Germinal center (tissue), 1 donor: ENCODE measurements at regions not wholly inside any gene's neighbourhood (a gene's known extent, or its start where the extent isn't known, plus 50 kb on each side); places are given as distances from the start of the nearest gene placed in this dataset.

Experiments
- DNase-seq: peaks from one replicate; pipeline ENCODE4 v3.0.0; 2012; ENCODE audit warnings: mixed read lengths, low spot score

DNA sequence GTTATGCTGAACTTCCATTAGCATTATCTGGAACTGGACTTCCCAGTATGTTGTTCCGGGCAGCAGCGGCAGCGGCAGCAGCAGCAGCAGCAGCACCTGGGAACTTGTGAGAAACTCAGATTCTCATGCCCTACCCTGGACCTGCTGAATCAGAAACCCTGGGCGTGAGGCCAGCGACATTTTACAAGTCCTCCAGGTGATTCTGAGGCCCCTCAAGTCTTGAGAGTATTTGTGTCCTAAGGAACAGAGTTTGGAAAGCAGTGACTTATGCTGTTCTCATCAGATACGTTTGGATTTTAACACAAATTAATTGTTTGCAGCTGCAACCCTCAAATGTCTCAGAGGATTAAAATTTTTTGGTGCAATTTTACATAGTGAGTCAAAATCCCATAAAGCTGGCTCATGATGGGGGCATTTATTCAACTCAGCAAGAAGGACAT lies 157.2 kb upstream of the KAZN start:
- DNase-seq: no peak

DNA sequence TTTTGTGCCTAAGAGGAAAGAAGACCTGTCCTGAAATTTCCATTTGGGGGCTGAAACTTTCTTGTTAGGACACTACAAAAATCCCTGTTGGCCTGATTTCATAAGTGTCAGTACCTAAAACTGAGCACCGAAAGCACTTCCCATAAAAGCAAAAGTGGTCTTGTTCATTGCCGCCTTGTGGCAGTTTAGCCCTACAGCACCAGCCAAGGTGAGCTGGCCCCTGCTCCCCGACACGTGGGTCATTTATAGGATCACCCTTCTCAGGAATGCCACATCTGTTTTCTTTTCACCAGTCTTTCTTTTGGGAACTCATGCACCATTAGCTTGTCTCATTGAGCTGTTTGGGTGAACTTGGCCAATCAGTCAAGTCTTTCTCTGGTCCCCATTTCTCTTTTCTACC lies 155.8 kb upstream of the KAZN start:
- no peak for DNase-seq

DNA sequence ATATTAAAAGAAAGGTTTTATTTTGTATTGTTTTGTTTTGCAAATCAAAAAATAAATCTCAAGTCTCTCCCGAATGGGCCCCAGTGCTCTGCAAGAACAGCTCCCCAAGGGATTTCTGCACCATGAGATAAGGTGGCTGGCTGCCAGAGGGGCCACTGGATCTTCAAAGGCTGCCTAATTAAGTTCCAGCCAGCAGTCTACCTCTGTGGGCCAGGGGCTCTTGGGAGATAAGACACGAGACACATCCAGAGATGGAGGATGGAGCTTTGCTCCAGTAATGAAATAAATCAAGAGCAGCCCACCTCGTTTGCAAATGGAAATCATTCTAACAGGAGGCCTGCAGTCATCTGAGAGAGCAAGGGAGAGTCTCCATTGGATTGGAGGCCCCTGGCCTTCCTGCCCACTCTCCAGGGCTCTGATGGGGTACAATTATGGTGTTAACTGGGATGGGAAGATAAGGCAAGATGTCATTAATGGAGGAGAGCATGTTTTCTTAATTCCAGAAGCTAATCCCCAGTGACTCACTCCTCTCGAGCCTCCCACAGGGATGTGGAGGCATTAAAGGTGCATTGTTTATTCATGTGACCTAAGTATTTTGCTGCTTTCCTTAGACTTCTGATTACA lies 155.2 kb upstream of the KAZN start:
- no peak for DNase-seq

DNA sequence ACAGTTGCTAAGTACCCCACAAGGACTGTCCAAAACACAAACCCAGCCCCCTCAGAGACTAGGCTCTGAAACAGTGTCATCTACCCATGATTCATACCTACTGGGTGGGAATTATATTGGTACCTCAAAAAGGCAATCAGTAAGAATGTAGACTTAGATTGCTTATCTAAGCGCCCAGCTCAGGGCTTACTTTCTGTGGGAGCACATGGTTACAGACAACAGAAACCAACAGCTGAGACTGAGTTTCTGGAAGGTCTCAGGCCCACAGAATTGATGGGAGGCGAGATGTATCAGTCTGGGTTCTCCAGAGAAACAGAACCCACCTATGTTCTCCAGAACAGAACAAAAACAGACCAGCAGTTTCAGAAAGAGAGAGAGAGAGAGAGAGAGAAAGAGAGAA lies 147.3 kb upstream of the KAZN start:
- DNase-seq: no peak

DNA sequence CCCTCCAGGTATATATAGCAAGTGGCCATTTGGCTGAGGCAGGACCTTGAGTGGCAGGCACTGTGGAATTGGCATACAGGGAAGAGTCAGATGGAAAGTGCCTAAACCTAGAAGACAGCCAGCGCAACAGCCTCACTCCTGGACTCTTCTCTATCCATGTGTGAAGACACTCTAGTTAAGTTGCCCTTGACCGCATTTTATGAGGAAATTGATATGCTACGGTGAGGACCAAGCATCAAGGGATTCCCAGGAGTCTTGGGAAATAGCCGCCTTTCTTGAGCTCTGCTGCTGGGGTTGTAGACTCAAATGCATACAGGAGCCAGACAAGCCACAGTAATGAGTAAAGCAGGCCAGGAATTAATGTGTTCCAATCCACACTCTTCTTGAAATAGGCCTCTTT lies 145.9 kb upstream of the KAZN start:
- no peak for DNase-seq

DNA sequence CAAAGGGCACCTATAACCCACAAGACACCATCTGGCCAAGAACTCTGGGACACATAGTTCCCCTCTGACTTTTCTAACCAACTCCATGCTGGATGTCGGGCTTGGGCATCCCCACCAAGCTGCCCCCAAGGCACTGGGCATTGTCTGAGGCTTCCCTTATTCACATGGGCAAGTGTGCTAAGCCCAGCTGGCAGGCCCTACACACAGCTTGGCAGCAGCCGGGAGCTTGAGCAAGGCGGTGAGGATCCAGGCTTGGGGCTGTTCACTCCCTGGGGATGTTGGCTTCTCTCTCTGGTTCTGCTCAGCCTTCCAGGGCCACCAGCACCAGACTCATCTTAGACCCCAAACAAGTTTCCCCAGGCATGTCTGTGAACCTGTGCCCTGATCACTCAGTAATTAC lies 138.3 kb upstream of the KAZN start:
- DNase-seq: no peak

DNA sequence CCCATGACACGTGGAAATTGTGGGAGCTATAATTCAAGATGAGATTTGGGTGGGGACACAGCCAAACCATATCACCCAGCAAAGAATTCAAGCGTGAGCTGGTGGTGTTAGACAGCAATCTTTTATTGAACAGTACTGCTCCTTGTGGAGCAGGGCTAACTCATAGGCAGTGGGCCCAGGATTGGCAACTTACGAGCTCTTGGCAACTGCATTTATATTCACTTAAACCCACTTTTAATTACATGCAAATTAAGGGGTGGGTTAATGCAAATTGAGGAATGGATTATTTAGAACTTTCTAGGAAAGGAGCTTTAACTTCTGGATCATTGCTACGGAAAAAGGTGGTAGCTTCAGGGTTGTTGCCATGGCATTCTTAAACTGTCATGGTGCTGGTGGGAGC lies 135.6 kb upstream of the KAZN start:
- DNase-seq: no peak

DNA sequence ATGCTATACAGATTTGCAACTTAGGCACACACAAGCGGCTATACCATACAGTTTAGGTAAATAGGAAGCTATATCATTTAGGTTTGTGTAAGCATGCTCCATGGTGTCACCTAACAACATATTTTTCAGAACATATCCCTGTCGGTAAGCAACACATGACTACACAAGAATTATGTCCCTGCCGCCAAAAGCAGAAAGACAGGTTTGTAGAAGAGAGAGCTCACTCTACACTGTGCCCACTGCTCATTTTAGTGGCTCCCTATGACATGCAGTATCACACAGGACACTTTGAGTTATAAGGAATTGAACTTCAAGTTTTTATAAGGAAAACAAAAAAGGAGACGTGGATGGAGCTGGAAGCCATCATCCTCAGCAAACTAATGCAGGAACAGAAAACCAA lies 132.5 kb upstream of the KAZN start:
- DNase-seq: no peak

DNA sequence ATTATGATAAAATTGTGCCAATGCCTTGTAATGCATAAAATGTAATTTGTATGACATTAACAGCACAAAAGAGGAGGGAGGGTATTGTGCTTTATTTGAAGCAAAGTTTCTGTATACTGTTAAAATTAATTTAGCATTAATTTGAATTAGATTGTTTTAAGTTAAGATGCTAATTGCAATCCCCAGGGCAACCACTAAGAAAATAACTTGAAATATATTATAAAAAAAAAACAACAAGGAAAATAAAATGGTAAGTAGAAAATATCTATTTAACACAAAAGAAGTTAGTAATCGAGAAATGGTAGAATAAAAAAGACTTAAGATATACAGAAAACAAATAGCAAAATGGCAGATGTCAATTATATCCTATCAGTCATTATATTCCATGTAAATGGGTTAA lies 131.4 kb upstream of the KAZN start:
- no peak for DNase-seq

DNA sequence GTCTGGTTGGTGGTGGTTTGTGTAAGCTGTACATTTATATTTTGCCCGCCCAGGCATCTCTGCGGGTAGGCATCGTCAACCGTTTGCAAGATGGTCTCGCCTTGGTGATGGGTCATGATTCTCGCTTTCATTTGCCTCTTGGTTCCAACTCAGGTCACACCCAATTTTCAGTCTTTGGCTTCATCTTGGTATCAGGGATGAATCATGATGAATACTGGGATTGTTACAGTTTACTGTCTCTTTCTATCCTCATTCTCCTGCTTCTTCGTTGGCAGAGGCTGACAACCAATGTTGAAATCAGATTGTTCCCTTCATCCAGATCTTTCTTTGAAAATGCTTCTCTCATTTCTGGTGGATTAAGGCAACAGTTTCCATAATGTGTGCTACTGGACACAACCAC lies 129.7 kb upstream of the KAZN start:
- DNase-seq: no peak

DNA sequence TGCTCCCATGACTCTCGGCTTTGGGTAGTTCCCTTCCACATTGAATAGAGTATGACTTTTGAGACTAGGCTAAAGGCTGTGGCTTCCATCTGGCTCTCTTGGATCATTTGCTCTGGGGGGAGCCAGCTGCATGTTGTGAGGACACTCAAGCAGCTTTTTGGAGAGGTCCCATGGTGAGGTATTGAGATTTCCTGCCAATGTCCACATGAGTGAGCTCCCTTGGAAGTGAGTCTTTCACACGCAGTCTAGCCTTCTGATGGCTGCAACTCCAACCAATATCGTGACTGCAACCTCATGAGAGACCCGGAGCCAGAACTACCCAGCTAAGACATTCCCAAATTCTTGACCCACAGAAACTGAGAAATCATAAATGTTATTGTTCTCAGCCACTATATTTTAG lies 127.7 kb upstream of the KAZN start:
- no peak for DNase-seq

DNA sequence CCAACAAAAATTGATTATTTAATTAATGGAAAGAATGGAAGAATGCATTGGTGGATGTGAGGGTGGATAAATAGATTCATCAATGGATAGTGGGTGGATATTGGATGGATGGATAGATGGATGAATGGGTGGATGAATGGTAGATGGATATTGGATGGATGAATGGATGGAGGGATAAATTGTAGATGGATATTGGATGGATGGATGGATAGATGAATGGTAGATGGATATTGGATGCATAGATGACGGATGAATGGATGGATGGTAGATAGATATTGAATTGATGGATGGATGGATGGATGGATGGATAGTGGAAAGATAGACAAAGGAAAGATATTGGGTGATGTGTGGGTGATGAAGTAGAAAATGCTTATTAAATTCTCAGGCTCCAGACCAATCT lies 123.6 kb upstream of the KAZN start:
- no peak for DNase-seq

DNA sequence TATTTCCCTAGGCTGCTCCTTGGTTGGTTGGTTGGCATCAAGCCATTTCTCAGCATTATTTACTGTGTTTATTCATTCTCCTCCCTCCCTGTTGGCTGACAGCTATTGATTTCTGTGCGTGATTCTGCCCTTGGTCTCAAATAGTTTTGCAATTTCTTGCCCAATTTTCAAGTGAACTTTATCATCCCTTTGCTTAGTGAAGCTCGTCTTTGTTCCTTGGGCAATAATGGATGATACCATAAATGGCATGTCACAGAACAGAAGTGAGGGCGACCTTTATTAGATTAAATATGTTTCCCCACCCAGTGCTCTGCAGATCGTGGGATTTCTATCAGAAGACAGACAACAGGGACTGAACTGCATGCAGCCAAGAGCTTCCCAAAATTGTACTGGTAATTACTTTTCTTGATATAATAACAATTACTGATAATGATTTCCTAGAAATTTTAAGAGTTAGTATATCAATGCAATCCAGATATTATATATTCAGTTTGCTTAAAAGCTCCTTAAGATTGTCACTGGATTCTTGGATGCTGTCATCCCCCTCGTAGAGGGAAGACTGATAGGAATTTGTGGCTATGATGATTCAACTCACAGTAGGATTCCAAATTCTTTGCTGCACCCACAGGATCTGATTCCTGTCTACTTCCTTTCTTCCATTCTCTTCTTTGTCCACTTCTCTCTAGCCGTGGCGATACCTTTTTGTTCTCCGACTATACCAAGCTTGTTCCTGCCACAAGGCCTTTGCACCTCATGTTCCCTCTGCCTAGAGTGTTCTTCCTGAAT lies 122.1 kb upstream of the KAZN start:
- no peak for DNase-seq

DNA sequence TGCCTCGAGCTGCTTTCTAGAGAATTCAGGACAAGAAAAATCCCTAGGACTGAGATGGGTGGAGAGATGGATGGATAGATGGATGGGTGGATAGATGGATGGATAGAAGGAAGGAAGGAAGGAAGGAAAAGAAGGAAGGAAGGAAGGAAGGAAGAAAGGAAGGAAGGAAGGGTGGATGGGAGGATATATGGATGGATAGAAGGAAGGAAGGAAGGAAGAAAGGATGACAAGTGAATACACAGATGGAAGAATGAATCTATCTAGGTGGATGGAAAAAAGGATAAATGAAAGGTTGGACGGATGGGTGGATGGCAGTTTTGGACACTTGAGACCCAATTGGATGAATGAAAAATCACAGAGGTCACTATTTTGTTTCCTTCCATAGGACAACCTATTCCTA lies 120.4 kb upstream of the KAZN start:
- no peak for DNase-seq

DNA sequence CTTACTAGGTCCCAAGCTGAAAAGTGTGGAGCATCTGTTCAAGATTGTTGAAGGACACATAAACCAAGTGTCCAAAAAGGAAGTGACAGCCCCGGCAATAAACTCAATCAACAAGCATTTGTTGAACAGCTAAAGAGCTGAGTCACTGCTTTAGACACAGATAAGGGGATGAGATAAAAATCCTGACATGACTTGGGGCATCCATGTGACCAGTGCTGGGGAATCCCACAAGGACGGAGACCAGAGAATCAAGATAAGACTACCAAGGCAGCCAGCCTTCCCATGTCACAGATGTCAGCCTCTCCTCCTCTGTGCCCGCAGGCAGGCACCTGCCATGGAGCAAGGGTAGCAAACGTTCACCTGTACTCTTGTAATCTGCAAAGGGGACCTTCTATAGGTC lies 118.6 kb upstream of the KAZN start:
- no peak for DNase-seq

DNA sequence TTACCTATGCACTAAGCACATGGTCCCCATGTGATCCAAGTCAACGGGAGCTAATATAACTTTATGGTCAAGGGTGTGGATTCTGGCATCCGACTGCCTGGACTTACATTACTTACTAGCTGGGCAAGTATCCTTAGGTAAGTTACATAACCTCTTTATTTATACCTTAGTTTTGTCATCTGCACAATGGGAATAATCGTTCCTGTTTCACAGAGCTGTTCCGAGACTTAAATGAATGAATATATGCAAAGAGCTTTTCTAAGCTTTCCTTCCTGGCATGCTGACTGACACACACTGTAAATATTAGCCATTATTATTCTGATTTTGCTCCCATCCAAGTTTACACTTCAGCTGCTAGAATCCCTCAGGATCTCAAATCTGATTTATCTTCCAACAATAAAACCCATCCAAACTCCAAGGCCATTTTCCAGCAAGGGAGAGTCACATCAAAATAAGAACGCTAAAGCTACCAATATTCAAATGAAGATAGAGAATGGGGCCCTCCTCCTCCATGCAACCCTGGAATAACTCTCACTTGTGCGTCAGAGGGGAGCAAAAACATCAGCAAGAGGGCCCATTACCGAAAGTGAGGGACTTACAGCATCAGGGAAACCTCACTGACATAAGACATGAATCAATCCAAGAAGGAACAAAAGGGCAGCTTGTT lies 115.6 kb upstream of the KAZN start:
- DNase-seq: no peak

DNA sequence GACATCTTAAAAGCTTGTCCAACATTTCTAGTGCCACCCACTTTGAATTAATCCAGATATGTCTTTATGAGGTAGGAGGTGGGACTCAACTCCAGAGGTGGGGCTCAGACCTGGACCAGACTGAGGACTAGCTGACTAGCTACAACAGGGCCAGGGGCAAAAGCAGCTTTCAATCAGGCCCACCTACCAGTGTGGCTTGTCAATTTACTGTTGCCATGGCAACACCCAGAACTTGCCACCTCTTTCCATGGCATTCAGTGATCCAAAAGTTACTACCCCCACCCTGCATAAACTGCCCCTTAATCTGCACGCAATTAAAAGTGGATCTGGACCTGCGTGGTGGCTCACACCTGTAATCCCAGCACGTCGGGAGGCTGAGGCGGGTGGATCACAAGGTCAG lies 113.2 kb upstream of the KAZN start:
- DNase-seq: no peak

DNA sequence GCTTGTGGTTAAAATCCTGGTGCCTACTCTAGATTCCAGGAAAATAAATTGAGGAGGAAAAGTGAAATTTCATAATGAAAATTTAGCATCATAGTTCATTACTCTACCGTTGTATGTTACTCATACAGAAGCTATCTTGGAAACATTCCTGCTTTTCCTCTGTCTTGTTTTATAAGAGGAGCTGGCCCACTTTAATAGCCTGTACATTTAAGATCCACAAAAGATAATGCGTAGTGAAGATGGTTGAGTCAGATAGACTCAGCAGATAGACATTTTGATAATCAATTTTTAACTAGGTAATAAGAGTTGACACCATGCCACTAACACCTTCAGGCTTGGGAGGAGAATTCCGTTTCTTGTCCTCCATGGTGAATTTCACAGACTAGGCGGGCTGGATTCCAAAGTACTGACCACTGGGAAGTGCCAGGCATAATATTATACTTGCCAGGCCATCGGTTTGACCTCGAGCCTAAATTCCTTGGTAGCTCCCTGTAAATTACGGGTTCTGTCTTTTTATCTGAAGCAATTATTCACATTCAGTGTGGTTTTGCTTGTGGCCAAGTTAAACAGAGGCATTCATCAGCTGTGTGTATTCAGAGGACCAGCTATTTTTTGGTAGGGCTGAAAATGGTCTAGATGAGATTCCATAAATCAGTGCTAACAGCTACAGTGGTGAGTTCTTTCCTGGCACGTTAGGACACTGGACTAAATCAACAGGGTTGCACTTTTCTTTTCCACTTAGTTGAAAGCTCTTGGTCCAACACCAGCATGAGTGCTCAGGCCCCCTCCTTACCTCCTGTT lies 111.9 kb upstream of the KAZN start:
- DNase-seq: no peak

DNA sequence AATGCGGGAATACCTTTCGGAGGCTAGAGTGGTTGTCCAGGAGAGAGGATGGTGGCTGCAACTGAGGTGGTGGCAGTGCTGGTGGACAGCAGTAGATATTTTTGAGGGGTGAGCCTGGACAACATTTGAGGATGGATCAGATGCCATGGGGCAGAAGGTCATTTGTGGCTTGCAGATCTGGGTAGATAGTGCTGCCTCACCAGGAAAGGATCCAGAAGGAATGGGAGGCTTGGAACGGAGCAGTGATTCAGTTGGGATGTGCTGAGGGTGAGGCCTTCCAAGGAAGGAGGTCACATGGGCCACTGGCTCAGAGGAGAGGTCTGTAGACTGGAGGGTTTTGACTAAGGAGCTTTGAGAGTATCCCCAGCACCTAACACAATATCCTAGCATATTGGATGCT lies 110.8 kb upstream of the KAZN start:
- DNase-seq: no peak

DNA sequence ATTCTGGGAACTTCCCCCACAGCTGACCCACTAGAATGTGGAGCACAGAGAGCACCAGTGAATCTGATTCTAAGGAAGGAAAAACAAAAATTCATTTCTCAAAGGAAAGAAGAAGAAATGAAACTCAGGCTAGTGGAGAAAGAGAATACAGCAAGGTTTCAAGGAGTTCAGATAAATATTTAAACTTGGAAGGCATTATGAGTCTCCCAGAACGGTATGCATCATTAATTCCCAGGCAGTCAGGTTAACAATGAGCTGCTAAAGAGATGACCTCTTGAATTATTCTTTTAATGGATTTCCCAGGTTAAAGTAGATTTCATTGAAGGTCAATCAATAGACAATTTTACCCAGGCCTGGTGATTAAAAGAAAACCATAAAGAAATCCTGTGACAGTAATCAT lies 103.6 kb upstream of the KAZN start:
- no peak for DNase-seq

DNA sequence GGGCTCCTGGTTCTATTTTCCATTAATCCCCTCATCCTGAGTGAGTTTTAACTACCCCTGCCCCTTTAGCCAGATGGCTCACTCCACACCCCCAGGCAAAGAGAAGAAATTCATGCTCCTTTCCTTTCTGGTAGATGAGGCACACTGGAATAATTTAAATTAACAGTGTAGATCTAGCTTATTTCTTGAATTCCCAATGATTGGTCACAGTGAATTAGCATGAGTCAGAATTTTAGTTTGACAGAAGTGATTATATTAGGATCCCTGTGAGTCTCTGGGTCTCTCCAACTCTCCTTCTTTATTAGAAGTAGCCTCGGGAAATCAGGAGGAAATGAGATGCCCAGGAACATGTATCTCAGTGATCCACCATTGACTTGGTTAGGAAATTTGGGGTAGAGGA lies 103.1 kb upstream of the KAZN start:
- DNase-seq: no peak

DNA sequence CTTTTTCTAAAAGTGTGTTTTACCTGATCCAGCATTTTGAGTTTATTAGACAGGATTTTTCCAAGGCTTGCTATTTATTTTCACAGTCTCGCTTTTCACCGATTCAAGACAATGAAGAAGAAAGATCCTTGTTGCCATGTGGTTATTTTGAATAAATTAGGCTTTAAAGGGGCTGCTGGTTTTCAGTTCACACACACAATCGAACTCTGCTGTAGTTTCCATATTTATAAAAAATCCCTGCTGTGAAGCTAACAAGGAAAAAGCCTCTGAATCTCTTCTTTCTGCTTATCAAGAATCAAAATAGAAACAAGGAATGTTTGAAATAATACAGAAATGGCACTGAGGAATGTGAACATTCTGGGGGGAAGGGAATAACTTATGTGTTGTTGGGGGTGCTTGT lies 102.5 kb upstream of the KAZN start:
- DNase-seq: no peak

DNA sequence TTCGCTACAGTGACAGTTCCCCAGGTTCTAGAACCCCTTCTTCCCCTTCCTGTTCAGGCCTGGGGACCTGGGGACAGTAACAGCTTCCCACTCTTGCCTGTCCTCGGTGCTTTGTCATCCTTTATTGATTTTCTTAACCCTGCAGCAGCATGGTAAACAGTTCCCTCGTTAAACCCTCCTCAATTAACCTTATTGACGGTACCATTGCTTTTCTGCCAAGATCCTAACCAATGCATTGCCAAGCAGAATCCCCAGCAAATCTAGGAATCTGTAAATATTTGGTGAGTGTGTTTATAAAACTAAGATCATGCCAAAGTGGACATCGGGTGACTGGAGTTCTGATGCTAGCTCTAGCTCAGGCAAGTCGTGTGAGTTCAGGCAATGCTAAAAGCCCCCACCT lies 99.6 kb upstream of the KAZN start:
- DNase-seq: no peak
